Midbrain (tissue), 1 donor: ENCODE measurements at regions not wholly inside any gene's neighbourhood (a gene's known extent, or its start where the extent isn't known, plus 50 kb on each side); places are given as distances from the start of the nearest gene placed in this dataset.

Experiments
- DNase-seq: peaks from one replicate; lab custom pipeline; 2025; lab: John Stamatoyannopoulos, UW

DNA sequence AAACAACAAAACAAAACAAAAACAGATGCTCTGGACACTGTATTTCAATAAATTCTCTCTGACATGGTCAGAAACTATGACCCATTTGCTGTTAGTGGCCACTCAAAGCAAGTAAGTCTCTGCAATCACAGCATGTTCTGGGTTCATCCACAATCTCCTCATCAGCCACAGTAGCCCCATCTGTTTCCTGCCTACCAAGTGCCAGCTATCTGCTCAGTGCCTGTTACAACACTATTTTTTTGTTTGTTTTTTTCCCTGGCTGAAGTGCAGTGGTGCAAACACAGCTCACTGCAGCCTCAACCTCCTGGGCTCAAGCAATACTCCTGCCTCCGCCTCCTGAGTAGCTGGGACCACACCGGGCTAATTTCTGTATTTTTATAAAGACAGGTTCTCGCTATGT is 137.9 kb downstream of the SOX9 start:
- DNase-seq, result no peak

DNA sequence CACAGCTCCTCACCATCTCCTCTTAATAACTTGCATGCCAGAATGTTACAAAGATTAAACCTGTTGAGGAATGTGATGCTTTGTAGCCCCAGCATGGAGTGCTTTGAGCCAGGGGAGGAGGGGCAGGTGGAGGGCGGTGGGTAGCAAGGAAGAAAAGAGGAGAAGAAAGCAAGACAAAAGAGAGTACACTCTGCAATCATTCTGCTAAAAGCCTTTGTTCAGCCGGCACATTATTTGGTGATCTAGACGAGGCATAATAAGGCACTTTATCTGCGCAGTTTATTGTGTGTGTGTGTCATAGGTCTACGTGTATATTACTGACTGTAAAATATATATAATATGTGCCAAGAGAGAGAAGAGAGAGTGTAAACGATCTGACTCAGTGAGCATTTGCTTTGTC is 139.1 kb downstream of the SOX9 start:
- DNase-seq, result no peak

DNA sequence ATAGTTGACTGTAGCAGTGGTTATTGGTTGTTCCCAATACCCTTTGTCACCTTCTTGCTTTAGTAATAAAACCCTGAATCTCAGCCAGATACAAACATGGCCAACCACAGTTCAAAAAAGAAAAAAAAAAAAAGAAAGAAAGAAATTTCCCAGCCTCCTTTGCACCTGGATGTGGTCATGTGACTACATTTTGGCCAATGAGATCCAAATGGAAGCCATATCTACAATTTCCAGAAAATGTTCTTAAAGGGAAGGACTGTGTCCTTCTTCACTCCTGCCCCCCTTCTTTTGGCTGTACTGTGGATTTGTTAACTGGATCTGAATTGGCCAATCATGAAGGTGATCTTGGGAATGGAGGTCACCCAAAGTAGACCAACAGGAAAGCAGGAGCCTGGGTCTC is 141.9 kb downstream of the SOX9 start:
- no peak for DNase-seq

DNA sequence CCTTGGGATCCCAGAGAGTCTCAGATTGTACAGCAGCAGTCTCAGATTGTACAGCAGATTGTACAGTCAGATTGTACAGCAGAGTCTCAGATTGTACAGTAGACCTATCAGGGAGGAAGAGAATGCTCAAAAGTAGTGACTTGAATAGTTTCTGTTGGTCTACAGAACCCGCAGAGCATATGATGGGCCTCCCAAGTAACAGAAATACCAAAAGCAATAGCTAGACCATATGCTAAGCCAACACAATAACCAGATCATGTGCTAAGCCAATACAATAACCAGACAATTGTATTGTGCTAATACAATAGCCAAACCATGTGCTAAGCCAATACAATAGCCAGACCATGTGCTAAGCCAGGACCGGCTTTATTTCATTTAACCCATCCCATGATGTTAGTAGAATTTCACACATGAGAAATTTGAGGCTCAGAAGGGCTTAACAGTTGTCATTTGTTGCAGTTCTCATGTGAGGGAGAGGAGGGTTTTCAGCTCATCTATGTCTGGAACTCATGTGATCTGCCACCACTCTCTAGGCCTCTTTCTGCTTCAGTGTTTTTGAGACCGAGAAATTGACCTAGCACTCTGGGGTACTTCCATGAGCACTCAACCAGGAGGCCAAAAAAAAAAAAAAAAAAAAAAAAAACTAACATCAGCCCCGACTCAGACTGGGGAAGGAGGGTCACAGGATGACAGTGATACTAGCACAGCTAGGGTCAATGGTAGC is 144.0 kb downstream of the SOX9 start:
- DNase-seq, result no peak

DNA sequence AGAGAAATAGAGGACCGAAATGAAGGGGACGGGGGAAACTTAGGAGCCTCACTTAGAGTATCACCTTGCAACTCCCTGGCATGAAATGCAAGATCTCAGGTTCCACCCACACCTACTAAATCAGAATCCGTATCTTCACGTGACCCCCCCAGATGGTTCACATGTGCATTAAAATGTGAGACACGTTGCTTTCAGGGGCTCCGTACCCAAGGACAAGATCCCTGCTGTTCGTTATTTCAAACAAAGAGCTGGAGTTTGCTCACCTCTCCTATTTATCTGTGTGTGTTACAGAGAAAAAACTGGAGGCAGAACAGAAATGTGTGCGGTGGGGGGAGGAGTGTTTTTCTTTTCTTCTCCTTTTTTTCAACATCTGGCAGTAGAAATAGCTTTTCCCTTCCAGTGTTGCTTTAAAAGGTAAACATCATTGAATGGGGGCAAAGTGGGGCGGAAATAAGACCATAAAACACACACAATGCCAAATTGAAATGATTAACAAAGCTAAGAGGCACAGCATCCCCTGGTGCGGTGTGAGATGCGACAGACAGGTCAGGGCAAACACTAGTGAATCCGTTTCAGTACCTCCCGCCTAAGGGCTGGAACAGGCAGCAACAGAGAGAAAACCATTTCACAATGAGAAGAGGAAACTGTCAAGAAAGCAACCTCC is 145.4 kb downstream of the SOX9 start:
- DNase-seq, result no peak

DNA sequence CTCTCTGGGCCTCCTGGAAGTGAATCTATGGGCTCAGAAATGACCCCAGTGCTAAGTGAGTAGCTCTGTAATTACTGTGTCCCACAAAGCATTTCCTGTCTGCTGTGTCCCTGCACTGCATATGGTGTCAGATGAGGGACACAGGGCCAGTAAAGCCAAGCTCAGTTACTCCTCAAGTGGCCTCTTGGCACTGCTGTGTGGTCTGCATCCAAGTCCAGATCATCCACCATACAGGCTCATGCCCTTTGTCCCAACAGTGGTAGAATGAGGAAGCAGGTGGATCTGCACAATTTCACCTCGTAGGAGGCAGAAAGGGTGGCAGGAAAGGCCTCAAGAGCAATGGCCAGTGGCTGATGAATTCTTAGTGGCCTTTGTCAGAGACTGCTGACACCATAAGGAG is 146.8 kb downstream of the SOX9 start:
- DNase-seq, result no peak

DNA sequence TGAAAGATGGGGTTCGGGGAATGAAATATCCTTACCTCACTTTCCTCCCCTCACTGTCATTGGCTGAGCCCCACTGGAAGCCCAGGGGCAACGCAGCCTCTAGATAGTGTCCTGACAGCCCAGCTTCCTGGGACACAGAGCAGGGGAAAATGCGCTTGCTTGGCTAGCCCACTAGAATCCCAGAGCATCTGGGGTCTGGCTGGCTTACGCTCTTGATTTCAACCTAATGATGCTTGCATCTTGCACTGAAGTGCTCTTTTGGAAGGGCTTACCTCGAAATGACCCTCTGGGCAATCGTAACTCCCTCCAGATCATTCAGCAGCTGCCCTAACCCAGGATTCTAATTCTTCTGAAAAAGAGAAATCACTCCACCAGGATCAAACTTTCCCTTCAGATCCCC is 147.6 kb downstream of the SOX9 start:
- DNase-seq, result no peak

DNA sequence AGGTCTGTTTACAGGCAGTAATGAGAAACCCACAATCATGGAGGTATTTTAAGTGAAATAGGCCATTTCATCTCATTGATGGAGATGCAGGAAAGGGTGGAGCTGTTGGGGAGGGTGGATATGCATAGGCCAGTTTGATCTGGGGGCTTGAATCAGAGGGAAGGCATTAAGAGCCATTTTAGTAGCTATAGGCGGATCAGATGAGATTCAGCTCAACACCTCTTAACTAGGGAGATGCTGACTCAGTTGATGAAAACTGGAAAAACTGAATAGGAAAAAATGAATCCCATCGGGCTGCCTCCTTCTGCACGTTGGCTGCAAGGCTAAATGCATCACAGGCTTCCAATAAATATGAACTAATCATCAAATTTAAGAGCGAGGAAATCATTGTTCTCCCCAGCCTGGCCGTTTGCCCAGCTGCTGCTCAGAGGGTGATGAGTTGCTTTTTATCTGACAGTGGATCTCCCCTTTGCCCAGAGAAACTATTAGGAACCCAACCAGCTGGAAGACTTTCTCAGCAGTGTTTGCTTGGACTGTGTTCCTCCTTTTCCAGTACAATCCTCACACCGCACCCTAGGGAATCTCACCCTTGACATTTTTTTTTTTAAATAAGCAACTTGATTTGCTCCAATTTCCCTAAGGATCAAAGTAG is 149.6 kb downstream of the SOX9 start:
- DNase-seq, result no peak

DNA sequence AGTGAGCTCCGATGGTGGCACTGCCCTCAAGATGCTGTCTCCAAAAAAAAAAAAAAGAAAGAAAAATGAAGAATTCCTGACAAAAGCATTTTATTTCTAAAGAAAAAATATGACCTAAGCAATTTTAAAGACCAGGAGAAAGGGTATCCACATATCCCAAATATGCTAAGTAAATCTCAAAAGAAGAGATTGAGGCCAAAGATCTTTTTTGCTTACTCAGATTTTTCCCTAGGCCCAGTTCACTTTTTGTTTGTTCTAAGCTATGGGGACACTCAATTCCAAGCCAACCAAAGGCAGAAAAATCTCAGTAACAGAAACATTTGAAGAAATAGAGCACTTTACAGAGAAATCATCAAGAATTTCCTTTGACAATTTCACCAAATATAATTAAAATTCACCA is 150.8 kb downstream of the SOX9 start:
- DNase-seq, result no peak

DNA sequence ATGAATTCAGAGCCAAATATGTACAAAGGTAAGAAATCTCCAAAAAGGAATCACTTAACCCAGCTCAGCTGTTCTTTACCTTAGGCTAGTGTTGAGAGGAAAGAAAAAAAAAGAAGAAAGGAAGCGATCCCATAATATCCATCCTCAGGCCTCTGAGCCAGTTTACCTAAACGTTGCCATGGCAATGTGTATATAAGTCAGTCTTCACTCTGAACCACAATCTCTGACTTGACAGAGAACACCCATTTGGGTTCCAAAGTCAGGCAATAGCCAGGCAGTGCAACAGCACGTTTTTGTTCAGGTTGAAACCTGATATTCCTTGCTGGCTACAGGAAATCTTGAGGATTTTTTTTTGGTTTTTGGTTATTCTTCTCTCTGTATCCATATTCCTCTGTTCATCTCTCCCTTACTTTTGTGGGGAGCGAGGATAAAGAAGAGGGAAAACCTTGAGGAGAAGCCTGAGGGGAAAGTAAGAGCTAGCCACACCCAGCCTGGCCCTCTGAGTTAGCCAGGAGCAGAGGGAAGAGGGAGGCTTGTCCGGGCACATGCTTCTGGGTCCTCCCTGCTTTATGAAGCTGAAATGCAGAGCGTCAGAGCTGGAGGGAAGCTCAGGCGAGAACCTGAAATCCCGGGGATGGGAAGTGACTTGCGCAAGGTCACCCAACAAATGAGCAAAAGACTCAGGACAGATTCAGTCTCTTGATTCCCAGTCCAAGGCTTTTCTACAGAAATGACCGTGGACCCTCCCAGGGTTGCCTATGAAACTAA is 152.7 kb downstream of the SOX9 start:
- no peak for DNase-seq

DNA sequence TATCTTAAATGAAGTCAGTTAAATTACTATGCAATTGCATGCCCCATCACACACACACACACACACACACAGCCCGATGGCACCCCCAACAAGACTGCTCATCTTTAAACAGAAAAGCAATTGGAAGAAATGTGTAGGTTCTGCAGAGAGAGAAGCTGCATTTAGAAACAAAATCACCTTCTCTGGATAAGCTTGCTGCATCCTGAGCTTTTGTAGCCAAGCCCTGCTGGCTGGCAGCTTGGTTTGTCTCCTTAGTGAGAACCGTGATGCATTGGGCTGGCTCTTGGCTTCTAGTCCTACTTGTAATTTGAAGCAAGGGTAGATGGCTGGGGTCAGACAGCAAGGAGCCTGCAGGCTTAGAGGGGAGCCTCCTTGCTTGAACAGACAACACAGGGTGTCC is 153.8 kb downstream of the SOX9 start:
- no peak for DNase-seq

DNA sequence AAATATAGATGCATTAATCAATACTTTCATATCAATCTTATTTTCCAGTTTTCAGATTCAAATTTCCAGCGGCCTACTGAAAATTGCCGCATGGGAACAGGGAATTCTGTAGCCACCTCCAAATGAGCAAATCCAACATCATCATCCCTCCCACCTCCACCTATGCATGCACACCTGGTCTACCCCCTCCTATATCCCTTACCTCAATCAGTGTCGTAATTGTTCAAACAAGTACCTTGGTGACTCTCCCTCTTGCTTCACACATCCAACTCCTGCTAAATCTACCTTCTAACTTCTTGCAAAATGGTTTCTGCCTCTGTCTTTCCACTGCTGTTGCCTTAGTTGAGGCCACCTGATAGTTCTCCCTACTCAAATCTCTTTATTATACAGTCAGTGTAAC is 160.1 kb downstream of the SOX9 start:
- no peak for DNase-seq

DNA sequence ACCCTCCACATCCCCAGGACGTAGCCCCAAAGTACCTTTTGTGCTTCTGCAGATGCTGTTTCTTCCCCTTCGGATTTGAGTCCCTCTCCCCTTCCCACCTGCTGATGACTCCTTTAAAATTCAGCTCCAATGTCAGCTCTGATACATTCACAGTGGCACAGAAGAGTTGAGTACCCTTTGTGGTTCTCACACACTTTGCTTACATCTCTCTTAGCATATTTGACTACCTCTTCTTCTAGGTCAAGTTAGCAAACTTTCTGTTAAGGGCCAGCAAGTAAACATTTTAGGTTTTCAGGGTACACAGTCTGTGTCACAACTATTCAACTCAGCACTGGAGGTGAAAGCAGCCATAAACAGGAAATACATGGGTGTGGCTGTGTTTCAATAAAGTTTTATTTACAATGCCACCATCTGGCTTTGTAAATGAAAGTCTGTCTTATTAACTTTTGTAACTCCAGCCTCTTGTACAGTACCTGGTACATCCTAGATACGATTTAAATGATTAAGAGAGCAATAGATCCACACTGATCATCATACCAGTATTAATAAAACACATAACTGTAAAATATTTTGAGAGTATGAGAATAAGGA is 161.7 kb downstream of the SOX9 start:
- DNase-seq, result no peak

DNA sequence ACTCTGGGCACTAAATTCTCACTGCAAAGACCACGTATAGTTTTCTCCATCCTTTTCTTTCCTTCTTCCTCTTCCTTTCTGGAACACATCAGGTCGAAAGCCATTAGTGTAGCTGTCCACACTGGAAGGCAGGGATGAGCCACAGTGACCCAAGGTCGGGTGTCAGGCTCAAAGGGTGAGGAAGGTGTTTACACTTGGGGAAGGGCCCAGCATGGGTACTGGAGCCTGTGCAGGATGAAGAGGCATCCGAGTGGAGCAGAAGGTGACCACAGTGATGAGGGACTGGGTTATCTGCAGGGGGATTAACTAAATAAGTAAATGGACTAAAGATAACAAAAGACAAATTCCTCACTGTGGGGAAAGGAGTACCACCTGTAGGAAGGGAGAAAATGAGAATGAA is 164.0 kb downstream of the SOX9 start:
- no peak for DNase-seq

DNA sequence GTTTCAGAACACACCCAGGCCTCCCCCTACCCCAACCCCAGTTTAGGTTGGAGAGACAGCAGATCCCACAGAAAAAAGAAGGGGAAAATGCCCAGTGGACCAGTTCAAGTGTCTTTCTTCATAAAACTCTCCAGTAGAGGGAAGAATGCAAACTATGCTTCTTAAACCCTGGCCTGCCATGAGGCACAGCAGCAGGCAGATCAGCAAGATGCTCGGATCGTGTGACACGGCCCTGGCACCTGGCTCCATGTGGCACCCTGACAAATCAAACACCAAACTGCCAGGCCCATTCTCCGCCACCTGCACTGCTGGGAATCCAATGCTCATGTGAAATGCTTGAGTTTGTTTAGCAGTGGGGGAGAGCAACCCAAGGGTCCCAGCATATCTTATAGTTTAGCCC is 166.8 kb downstream of the SOX9 start:
- no peak for DNase-seq

DNA sequence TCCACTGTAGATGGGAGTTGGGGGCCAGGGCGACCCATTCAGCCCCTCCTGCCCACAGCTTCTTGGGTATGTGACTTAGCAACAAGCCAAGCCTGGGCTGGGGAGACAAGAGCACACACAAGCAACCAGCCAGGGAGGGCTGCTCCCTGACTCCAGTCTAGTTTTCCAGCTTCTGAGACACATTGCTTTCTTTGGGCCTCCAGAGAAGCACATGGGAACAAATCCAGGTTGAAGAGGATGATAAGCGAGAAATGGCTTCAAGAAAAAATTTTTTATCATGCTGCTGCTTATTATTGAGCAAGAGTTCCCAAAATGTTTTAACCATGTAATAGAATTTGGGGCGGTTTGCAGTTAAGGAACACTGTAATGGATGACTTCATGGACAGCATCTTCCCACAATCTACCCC is 173.7 kb downstream of the SOX9 start:
- DNase-seq, result no peak

DNA sequence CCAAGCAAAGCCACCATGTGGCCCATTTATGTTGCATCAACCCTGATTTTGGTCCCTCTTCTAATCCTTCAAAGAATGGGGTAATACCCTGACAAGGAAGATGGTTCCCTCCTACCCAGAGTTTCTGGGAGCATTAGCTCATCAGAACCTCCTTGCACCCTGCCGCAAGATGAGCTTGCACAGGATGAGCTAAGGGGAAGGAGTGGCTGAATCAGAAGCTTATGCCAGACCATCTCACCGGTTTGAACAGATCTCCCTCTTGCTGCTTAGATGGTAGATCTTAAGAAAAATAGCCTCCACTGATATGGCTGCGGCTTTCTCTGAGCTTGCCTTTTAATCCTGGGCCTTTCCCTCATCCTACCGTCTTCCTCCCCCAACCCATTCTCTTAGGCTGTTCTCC is 175.1 kb downstream of the SOX9 start:
- DNase-seq, result no peak

DNA sequence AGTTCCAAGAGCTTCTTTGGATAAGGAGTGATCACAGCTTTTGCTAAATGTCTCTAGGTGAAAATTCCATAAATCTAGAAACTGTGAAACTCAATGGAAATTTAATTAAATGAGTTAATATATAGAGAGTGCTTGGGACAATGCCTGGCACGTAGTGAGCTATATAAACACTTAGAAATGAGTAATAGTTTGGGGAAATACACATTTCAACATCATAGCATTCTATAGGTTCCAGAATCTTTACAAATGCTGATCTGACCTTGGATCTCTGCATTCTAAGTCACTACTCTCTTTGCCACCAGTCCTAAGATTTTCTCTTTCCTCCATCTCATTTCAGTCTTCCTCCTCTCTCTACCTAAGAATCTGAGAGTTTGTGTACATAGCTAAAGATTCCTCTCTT is 175.6 kb downstream of the SOX9 start:
- DNase-seq, result no peak

DNA sequence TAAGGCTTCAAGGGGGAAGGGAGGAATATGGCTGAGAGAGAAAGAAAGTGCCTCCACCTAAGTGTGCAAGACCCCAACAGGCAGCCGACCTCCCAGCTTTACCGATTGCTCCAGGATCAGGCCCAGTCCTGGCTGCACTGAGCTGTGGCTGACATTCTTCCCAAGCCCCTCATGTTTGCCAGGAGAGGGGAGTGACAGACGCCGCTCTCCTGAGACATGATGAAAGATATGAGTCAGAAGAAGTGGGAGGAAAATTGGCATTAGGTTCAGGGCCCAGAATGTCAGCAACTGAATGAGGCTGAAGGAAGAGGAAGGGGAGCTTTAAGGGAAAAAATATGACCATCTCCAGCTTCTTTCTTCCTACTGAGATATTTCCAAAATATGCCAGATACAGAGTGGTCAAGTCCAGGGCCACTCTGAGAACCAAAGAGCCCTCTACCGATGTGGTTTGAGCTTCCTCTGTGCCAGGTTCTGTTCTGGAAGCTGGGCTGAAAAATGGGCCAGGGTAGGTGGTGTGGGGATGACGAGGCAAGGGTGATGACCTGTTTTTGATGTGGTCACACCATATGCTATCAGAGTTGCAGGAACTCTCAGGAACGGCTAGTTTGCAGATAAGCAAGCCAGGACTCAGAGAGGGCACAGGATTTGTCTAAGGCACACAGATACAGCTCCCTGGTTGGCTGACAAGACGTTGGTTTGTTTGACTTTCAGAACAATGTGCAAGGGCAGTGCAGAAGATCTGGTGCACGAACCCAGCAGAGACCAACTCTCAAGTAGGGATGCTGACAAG is 176.7 kb downstream of the SOX9 start:
- DNase-seq, result no peak

DNA sequence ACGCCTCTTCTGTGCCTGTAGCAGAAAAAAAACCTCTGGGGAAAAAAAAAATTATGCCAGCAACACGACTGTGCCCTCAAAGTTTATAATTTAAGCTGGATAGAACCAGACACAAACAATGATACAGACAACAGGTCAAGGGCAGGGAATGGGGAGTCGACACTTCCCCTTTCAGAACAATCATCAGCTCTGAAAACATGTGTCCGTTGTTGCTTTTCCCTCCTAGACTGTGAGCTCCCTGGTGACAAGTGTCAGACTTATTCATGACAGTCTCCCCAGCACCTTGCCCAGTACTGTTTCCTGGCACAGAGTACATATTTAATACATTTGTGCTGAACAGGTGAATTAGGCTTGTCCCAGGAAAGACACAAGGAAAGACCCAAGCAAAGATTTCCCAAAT is 178.3 kb downstream of the SOX9 start:
- DNase-seq, result no peak

DNA sequence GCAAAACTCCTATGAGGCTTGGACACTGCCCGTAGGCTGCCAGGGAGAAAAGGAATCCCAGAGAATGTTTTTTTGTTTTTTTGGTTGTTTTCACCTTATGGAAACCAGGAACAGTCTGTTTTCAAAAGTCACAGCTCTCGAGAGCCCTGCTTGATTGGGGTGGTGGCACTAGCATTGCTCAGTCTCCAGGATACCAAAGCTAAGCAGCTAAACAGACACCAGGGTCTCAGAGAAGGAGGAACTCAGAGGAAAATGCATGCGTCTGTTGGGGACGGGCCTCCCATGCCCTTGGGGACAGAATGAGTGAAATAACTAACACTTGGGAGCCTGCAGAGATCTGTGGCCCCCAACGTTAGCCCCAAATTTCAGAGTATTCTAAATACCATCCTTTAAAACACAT is 178.8 kb downstream of the SOX9 start:
- no peak for DNase-seq

DNA sequence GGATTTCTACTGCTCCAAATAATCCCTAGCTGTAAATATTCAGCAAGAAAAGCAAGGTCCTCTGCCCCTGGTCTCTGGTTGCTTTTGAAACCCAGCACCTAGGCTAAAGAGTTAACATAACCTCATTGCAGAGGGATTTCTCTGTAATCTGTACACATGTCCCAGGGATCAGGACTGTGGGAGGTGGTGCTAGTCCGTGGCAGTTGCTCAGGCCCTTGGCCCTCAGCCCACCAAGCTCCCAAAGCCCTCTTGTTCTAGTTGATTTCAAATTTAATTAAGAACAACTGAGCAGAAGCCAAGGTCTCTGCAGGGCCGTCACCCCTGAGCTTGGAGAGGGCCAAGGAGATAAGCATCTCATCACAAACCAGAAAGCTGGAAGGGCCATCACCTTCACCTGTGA is 181.1 kb downstream of the SOX9 start:
- no peak for DNase-seq
